HG03354 (cell line): ENCODE measurements at regions not wholly inside any gene's neighbourhood (a gene's known extent, or its start where the extent isn't known, plus 50 kb on each side); places are given as distances from the start of the nearest gene placed in this dataset.

ENCODE experiments used
- ATAC-seq: cut with Tn5 transposase; IDR thresholded peaks from one replicate; pipeline ENCODE4 v1.9.1; 2021; ENCODE audit warnings: mild to moderate bottlenecking; ENCODE audit not compliant: unreplicated experiment, poor library complexity, severe bottlenecking

GRCh38 chr15:95709959-95710695, 620.4 kb upstream of the NR2F2 start:
- ATAC-seq, result no peak

- no peak for ATAC-seq
Measured at GRCh38 chr15:95712785-95713184, 617.7 kb upstream of the NR2F2 start.

- no peak for ATAC-seq
Measured at GRCh38 chr15:95713324-95713723, 617.2 kb upstream of the NR2F2 start.

- ATAC-seq, result no peak
Measured at GRCh38 chr15:95715116-95715903, 615.2 kb upstream of the NR2F2 start.

GRCh38 chr15:95715906-95716656, 614.4 kb upstream of the NR2F2 start:
- ATAC-seq, result no peak

GRCh38 chr15:95716708-95717107, 613.8 kb upstream of the NR2F2 start:
- ATAC-seq, result no peak

- no peak for ATAC-seq
Measured at GRCh38 chr15:95718441-95718840, 612.1 kb upstream of the NR2F2 start.

GRCh38 chr15:95724908-95725633, 605.4 kb upstream of the NR2F2 start:
- no peak for ATAC-seq

GRCh38 chr15:95726891-95727290, 603.6 kb upstream of the NR2F2 start:
- ATAC-seq, result no peak

- ATAC-seq, result peak; percentile 59
Measured at GRCh38 chr15:95733931-95734330, 596.6 kb upstream of the NR2F2 start.

- no peak for ATAC-seq
Measured at GRCh38 chr15:95734422-95735316, 595.8 kb upstream of the NR2F2 start.

- ATAC-seq, result no peak
Measured at GRCh38 chr15:95737060-95737459, 593.4 kb upstream of the NR2F2 start.

- ATAC-seq, result no peak
Measured at GRCh38 chr15:95739131-95739530, 591.4 kb upstream of the NR2F2 start.

- no peak for ATAC-seq
Measured at GRCh38 chr15:95741830-95742229, 588.7 kb upstream of the NR2F2 start.

GRCh38 chr15:95742256-95742655, 588.2 kb upstream of the NR2F2 start:
- ATAC-seq, result no peak

- no peak for ATAC-seq
Measured at GRCh38 chr15:95742836-95743235, 587.7 kb upstream of the NR2F2 start.

- no peak for ATAC-seq
Measured at GRCh38 chr15:95757171-95757570, 573.3 kb upstream of the NR2F2 start.

GRCh38 chr15:95758451-95758850, 572.0 kb upstream of the NR2F2 start:
- no peak for ATAC-seq

- no peak for ATAC-seq
Measured at GRCh38 chr15:95758851-95759250, 571.6 kb upstream of the NR2F2 start.
